ENCODE measurements at regions not wholly inside any gene's neighbourhood (a gene's known extent, or its start where the extent isn't known, plus 50 kb on each side); places are given as distances from the start of the nearest gene placed in this dataset.

DNA sequence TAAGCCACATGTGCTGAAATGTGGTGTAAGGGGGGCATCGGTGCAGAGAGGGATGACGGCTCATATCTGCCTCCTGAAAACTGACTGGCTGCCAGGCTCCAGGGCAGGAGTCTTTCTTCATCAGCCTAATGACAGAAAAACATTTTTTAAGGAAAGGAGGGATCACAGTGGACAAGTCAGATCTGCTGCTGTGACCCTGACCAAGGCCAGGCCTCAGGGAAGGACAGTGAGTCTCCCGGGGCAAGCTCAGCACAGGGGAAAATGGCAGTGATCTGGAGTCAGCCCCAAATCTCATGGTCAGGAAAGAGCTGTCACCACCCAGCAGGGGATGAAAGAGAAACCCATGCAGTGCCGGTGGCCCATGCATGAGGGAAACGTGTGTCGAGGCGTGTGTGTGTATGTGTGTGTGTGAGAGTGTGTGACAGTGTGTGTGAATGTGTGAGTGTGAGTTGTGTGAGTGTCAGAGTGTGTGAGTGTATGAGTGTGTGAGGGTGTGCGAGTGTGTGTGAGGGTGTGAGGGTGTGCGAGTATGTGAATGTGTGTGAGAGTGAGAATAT, 134.5 kb downstream of the INHBB start:
- TF ChIP-seq, protein P1, sequence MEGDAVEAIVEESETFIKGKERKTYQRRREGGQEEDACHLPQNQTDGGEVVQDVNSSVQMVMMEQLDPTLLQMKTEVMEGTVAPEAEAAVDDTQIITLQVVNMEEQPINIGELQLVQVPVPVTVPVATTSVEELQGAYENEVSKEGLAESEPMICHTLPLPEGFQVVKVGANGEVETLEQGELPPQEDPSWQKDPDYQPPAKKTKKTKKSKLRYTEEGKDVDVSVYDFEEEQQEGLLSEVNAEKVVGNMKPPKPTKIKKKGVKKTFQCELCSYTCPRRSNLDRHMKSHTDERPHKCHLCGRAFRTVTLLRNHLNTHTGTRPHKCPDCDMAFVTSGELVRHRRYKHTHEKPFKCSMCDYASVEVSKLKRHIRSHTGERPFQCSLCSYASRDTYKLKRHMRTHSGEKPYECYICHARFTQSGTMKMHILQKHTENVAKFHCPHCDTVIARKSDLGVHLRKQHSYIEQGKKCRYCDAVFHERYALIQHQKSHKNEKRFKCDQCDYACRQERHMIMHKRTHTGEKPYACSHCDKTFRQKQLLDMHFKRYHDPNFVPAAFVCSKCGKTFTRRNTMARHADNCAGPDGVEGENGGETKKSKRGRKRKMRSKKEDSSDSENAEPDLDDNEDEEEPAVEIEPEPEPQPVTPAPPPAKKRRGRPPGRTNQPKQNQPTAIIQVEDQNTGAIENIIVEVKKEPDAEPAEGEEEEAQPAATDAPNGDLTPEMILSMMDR (tag by site-specific recombination; IDR thresholded peaks at IDR 0.05), result no peak
- TF ChIP-seq, protein P2, sequence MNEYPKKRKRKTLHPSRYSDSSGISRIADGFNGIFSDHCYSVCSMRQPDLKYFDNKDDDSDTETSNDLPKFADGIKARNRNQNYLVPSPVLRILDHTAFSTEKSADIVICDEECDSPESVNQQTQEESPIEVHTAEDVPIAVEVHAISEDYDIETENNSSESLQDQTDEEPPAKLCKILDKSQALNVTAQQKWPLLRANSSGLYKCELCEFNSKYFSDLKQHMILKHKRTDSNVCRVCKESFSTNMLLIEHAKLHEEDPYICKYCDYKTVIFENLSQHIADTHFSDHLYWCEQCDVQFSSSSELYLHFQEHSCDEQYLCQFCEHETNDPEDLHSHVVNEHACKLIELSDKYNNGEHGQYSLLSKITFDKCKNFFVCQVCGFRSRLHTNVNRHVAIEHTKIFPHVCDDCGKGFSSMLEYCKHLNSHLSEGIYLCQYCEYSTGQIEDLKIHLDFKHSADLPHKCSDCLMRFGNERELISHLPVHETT (tag by site-specific recombination; IDR thresholded peaks at IDR 0.05), result no peak
- TF ChIP-seq, protein P3, sequence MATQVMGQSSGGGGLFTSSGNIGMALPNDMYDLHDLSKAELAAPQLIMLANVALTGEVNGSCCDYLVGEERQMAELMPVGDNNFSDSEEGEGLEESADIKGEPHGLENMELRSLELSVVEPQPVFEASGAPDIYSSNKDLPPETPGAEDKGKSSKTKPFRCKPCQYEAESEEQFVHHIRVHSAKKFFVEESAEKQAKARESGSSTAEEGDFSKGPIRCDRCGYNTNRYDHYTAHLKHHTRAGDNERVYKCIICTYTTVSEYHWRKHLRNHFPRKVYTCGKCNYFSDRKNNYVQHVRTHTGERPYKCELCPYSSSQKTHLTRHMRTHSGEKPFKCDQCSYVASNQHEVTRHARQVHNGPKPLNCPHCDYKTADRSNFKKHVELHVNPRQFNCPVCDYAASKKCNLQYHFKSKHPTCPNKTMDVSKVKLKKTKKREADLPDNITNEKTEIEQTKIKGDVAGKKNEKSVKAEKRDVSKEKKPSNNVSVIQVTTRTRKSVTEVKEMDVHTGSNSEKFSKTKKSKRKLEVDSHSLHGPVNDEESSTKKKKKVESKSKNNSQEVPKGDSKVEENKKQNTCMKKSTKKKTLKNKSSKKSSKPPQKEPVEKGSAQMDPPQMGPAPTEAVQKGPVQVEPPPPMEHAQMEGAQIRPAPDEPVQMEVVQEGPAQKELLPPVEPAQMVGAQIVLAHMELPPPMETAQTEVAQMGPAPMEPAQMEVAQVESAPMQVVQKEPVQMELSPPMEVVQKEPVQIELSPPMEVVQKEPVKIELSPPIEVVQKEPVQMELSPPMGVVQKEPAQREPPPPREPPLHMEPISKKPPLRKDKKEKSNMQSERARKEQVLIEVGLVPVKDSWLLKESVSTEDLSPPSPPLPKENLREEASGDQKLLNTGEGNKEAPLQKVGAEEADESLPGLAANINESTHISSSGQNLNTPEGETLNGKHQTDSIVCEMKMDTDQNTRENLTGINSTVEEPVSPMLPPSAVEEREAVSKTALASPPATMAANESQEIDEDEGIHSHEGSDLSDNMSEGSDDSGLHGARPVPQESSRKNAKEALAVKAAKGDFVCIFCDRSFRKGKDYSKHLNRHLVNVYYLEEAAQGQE (tag by site-specific recombination; IDR thresholded peaks at IDR 0.05), result no peak
- TF ChIP-seq ZNF350 (tag by site-specific recombination; IDR thresholded peaks at IDR 0.05), result no peak
- TF ChIP-seq, protein P4, sequence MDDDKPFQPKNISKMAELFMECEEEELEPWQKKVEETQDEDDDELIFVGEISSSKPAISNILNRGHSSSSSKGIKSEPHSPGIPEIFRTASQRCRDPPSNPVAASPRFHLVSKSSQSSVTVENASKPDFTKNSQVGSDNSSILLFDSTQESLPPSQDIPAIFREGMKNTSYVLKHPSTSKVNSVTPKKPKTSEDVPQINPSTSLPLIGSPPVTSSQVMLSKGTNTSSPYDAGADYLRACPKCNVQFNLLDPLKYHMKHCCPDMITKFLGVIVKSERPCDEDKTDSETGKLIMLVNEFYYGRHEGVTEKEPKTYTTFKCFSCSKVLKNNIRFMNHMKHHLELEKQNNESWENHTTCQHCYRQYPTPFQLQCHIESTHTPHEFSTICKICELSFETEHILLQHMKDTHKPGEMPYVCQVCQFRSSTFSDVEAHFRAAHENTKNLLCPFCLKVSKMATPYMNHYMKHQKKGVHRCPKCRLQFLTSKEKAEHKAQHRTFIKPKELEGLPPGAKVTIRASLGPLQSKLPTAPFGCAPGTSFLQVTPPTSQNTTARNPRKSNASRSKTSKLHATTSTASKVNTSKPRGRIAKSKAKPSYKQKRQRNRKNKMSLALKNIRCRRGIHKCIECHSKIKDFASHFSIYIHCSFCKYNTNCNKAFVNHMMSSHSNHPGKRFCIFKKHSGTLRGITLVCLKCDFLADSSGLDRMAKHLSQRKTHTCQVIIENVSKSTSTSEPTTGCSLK (tag by site-specific recombination; IDR thresholded peaks at IDR 0.05), result no peak
- no peak for TF ChIP-seq ZNF571 (tag by site-specific recombination; IDR thresholded peaks at IDR 0.05)
- TF ChIP-seq ZNF174 (tag by site-specific recombination; IDR thresholded peaks at IDR 0.05), result no peak
- TF ChIP-seq OVOL3 (tag by site-specific recombination; IDR thresholded peaks at IDR 0.05), result no peak
- TF ChIP-seq TCF7L2 (IDR thresholded peaks at IDR 0.05; ENCODE audit: borderline replicate concordance, low read depth, low read length), result no peak
- no peak for TF ChIP-seq ZFP69B (tag by site-specific recombination; IDR thresholded peaks at IDR 0.05)
